LNCaP clone FGC (cell line): ENCODE measurements at regions not wholly inside any gene's neighbourhood (a gene's known extent, or its start where the extent isn't known, plus 50 kb on each side); places are given as distances from the start of the nearest gene placed in this dataset.

Experiments
- DNase-seq: peaks from one replicate; pipeline ENCODE4 v3.0.0-alpha.2; 2011; ENCODE audit warnings: low read depth
- H3K4me3 ChIP-seq: 2 replicates; pipeline ENCODE4 v1.5.1; 2011; ENCODE audit warnings: mild to moderate bottlenecking, low read depth, low read length, control low read depth
- CTCF ChIP-seq: IDR thresholded peaks from 2 replicates; pipeline ENCODE4 v1.5.1; 2012; ENCODE audit warnings: mild to moderate bottlenecking; ENCODE audit not compliant: control insufficient read depth, insufficient read depth; ENCODE audit errors: extremely low read depth

- no peak for DNase-seq
- H3K4me3 ChIP-seq, result no peak overlapping the region
- no peak for TF ChIP-seq CTCF
Measured at GRCh38 chr11:70501051-70501901, 102.9 kb downstream of the CTTN start.

GRCh38 chr11:70501933-70502540, 103.7 kb downstream of the CTTN start:
- TF ChIP-seq CTCF, result no peak
- H3K4me3 ChIP-seq, result no peak overlapping the region
- DNase-seq, result no peak

GRCh38 chr11:70502677-70503467, 104.5 kb downstream of the CTTN start:
- H3K4me3 ChIP-seq, result no peak overlapping the region
- DNase-seq, result no peak
- TF ChIP-seq CTCF, result no peak

- TF ChIP-seq CTCF, result peak; percentile 48
- no peak overlapping the region for H3K4me3 ChIP-seq
- DNase-seq, result no peak
Measured at GRCh38 chr11:70503468-70504221, 105.3 kb downstream of the CTTN start.

GRCh38 chr11:70504246-70505020, 106.1 kb downstream of the CTTN start:
- no peak for TF ChIP-seq CTCF
- DNase-seq, result no peak

GRCh38 chr11:70505331-70505731, 107.0 kb downstream of the CTTN start:
- DNase-seq, result no peak
- no peak for TF ChIP-seq CTCF
- H3K4me3 ChIP-seq, result no peak overlapping the region

More at GRCh38 chr11:70504246-70505020, 106.1 kb downstream of the CTTN start:
- H3K4me3 ChIP-seq, result no peak overlapping the region
